ENCODE measurements at regions not wholly inside any gene's neighbourhood (a gene's known extent, or its start where the extent isn't known, plus 50 kb on each side); places are given as distances from the start of the nearest gene placed in this dataset.

DNA sequence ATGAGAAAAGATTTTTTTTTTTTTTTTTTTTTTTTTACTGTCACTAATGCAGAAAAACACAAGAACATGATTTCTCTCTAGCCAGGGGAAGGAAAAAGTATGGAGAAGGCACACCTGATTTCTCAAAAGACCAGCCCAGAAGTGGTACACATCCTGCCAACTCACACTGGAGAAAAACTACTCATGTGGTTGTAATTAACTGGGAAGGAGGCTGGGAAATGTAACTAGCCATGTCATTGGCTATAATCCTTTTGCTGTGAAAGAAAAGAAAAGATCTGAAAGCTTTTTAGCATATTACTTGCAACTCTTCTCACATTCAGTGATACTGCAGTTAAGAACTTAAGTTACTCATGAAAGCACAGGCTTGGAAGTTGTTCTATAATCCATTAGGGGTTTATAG lies 195.9 kb upstream of the PMFBP1 start:
- ATAC-seq (no peak), DNase-seq (no peak)
- Mint-ChIP-seq H3K27ac (no peak overlapping the region), H3K9me3 (peaks cover 0 to 17% (median 5%) of the 10 kb centered on the region in 9 donors), H3K27me3 (no peaks in the 10 kb centered on the region), H3K4me3 (no peak overlapping the region), H3K36me3 (peaks cover 0 to 11% (median 9%) of the 10 kb centered on the region in 3 donors), H3K4me1 (no peaks in the 10 kb centered on the region)
- POLR2A ChIA-PET = no interaction called here

DNA sequence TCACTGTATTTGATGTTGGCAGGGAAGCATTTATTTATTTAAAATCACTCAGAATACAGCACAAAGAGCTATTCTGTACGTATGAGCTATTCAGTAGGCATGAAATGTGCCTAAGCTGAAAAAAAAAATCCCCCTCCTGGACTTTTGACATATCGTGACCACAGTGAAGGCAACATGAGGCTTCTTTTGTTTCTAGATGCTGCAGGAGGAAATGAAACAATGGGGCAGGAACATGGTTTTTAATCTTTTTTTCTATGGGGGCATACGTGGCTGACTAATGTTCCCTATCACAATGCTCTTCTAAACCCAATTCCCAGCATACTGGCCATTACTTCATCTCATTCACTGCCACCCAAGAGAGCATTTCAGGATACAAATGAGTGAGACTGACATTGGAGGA lies 191.0 kb upstream of the PMFBP1 start:
- peaks cover 0 to 8% (median 6%) of the 10 kb centered on the region in 3 donors for H3K36me3 Mint-ChIP-seq

DNA sequence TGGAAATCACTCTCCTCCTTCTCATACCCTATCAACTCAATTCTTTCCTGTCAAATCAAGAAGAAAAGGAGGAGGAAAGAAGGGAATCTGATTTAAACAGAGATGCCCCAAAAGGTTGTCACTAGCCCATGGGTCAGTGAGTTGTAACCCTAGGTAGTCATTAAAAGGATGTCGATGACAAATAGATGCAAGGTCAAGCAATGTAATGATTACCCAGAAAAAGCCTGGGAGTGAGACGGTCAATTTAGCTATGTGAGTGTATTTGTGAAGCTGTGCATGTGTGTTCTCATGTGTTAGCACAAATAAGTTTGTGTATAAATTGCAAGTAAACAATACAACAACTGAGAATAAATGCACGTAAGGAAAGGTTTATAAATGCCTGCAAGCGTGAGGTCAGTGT lies 190.5 kb upstream of the PMFBP1 start:
- H3K4me3 Mint-ChIP-seq = no peak overlapping the region

More for the DNA sequence above, 191.0 kb upstream of the PMFBP1 start:
- Mint-ChIP-seq H3K4me3 (no peak overlapping the region), H3K27ac (no peak overlapping the region), H3K9me3 (peaks cover 0 to 13% (median 5%) of the 10 kb centered on the region in 9 donors), H3K27me3 (no peaks in the 10 kb centered on the region), H3K4me1 (no peaks in the 10 kb centered on the region)
- ATAC-seq (no peak), DNase-seq (no peak)
- POLR2A ChIA-PET = no interaction called here

DNA sequence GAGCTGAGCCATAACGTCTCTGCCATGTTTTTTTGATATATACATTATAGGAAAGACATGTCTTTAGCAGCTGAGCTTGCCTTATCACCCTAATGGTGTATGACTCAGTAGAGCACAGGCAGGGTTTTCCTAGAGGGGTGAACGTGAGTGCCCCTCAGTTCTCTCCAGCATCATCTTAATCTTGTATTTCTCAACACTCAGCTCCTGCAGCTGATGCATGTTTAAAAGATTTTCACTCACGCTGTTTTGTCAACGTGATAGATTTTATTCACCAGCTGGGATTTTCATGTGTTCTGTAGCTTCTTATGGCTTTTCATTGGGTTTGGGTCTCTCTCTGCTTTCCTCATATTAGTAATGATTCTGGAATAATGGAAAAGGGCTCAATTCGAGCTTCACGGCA lies 186.0 kb upstream of the PMFBP1 start:
- no peak for DNase-seq
- Mint-ChIP-seq H3K4me1 (no peaks in the 10 kb centered on the region), H3K27ac (no peak overlapping the region), H3K27me3 (no peaks in the 10 kb centered on the region), H3K4me3 (no peak overlapping the region), H3K9me3 (peaks cover 0 to 3% (median 0%) of the 10 kb centered on the region in 9 donors), H3K36me3 (no peaks in the 10 kb centered on the region)
- no peak for ATAC-seq
- POLR2A ChIA-PET = no interaction called here

More for the DNA sequence above, 190.5 kb upstream of the PMFBP1 start:
- H3K27me3 Mint-ChIP-seq = no peaks in the 10 kb centered on the region
- DNase-seq = no peak
- no peaks in the 10 kb centered on the region for H3K4me1 Mint-ChIP-seq
- ATAC-seq = no peak
- POLR2A ChIA-PET = no interaction called here
- H3K36me3 Mint-ChIP-seq = peaks cover 0 to 7% (median 3%) of the 10 kb centered on the region in 3 donors
- H3K9me3 Mint-ChIP-seq = peaks cover 0 to 9% (median 4%) of the 10 kb centered on the region in 9 donors
- H3K27ac Mint-ChIP-seq = no peak overlapping the region

DNA sequence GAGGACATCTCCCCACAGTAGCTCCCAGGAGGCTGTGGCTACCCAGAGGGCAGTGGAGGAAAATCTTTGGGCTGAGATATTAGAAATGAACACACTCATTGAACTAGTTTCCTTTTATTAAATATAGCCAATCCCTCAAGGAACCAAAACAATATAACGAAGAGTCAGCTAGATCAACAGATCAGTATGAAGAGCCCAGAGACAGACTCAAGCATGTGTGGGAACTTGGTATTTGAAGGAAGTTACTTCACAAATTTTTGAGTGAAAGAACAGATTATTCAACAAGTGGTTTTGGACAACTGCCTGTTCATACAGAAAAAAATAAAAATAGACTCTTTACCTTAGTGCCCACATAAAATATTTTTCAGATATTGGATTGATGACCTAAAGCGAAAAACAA lies 183.6 kb upstream of the PMFBP1 start:
- H3K4me3 Mint-ChIP-seq = no peak overlapping the region

DNA sequence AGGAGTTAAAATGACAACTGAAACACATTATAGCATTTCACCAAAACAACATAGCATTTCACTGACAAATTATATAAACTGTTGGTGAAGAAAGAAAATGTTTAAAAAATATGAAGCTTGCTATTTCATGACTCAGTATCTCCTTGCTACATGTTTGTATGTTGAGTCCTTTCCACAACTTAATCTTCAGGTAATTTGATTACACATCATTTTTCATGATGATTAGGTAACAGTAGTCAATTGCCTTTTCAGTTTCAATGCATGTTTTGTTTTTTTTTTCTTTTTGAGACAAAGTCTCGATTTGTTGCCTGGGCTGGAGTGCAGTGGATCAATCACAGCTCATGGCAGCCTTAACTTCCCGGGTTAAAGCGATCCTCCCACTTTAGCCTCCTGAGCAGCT lies 177.8 kb upstream of the PMFBP1 start:
- DNase-seq (no peak), ATAC-seq (no peak)
- no peaks in the 10 kb centered on the region for H3K27me3 Mint-ChIP-seq
- peaks cover 0 to 3% (median 0%) of the 10 kb centered on the region in 9 donors for H3K9me3 Mint-ChIP-seq
- no peak overlapping the region for H3K27ac Mint-ChIP-seq
- H3K4me1 Mint-ChIP-seq = no peaks in the 10 kb centered on the region
- no peak overlapping the region for H3K4me3 Mint-ChIP-seq
- no peaks in the 10 kb centered on the region for H3K36me3 Mint-ChIP-seq
- POLR2A ChIA-PET = no interaction called here

More for the DNA sequence above, 183.6 kb upstream of the PMFBP1 start:
- H3K9me3 Mint-ChIP-seq = peaks cover 0 to 3% (median 0%) of the 10 kb centered on the region in 9 donors
- no peaks in the 10 kb centered on the region for H3K36me3 Mint-ChIP-seq
- no peak for ATAC-seq
- no peaks in the 10 kb centered on the region for H3K27me3 Mint-ChIP-seq
- no peaks in the 10 kb centered on the region for H3K4me1 Mint-ChIP-seq
- H3K27ac Mint-ChIP-seq = no peak overlapping the region
- POLR2A ChIA-PET = no interaction called here
- DNase-seq = no peak

DNA sequence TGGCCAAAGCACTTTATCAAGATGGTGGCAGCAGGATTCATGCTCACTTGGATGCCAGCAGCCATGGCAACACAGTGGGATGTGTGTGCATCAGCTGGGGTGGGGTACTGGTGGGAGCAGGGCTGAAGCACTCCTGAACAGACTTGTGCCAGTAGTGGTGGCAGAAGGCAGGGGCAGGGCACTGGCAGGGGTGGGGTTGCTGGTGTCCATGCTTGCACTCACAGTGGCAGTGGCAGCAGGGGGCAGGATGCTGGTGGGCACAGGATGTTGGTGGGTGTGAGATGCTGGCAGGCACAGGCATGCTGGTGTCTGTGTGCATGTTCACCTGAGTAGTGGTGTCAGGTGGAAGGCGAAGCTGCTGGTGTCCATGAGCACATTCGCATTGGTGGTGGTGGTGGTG lies 161.0 kb upstream of the PMFBP1 start:
- peaks cover 2 to 26% (median 15%) of the 10 kb centered on the region in 3 donors for H3K36me3 Mint-ChIP-seq
- DNase-seq (no peak), ATAC-seq (no peak)
- H3K4me3 Mint-ChIP-seq = no peak overlapping the region
- H3K27me3 Mint-ChIP-seq = no peaks in the 10 kb centered on the region
- no peaks in the 10 kb centered on the region for H3K4me1 Mint-ChIP-seq
- H3K27ac Mint-ChIP-seq = no peak overlapping the region
- H3K9me3 Mint-ChIP-seq = peaks cover 8 to 78% (median 33%) of the 10 kb centered on the region in 9 donors
- POLR2A ChIA-PET = no interaction called here

DNA sequence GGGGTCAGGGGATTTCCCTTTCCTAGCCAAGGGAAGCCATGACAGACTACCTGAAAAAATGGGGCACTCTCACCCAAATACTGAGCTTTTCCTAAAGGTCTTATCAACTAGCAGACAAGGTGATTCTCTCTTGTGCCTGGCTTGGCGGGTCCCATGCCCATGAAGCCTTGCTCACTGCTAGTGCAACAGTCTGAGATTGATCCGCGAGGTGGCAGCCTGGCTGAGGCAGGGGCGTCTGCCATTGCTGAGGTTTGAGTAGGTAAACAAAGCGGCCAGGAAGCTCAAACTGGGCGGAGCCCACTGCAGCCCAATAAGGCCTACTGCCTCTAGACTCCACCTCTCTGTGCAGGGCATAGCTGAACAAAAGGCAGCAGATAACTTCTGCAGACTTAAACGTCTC lies 152.6 kb upstream of the PMFBP1 start:
- Mint-ChIP-seq H3K36me3 (peaks cover 13 to 54% (median 49%) of the 10 kb centered on the region in 3 donors), H3K9me3 (peaks cover 0 to 85% (median 46%) of the 10 kb centered on the region in 9 donors), H3K27ac (no peak overlapping the region), H3K27me3 (peaks cover 0 to 2% (median 0%) of the 10 kb centered on the region in 5 donors), H3K4me3 (no peak overlapping the region), H3K4me1 (no peaks in the 10 kb centered on the region)
- ATAC-seq (no peak), DNase-seq (no peak)
- POLR2A ChIA-PET = no interaction called here

DNA sequence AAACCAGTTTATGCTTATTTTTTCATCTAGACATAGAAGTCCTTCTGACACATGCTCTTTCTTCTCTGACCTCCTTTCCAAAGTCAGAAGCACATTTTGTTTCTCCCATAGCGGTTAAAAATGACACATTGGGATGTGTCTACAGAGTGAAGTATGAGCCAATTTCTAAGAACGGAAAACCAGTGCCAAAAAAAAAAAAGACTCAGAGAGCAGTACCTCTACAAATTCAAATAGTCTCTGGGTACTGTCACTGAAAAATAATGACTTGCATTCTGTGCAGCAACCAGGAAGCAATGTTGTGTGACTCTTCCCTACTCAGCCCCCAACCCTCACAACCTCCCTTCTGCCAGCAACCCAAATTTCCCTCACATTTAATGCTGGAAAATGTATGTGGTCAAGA lies 145.5 kb upstream of the PMFBP1 start:
- no peak for ATAC-seq

DNA sequence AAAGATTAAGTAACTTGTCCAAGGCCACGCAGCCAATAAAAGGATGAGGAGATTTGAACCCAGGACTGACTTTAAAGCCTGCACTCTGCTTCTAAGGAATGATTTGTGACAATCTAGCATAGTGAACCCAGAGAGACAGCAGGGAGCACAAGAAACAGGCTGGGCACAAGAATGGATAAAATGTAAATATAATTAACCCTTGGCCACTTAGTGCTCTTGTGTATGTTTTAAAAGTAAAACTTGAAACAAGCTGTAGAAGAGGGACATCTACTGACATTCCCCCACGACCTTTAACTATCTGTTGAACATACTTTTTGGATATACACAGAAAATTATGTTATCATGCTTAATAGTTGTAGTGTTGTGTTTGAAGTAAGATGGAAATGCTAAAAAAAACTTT lies 141.9 kb upstream of the PMFBP1 start:
- POLR2A ChIA-PET = no interaction called here
- no peak for ATAC-seq
- Mint-ChIP-seq H3K27ac (no peak overlapping the region), H3K36me3 (peaks cover 2 to 15% (median 2%) of the 10 kb centered on the region in 3 donors), H3K27me3 (peaks cover 0 to 3% (median 0%) of the 10 kb centered on the region in 5 donors), H3K9me3 (peaks cover 2 to 27% (median 9%) of the 10 kb centered on the region in 9 donors), H3K4me1 (no peaks in the 10 kb centered on the region), H3K4me3 (no peak overlapping the region)
- no peak for DNase-seq

More for the DNA sequence above, 145.5 kb upstream of the PMFBP1 start:
- Mint-ChIP-seq H3K27ac (no peak overlapping the region), H3K27me3 (peaks cover 0 to 7% (median 1%) of the 10 kb centered on the region in 5 donors), H3K4me3 (no peak overlapping the region), H3K4me1 (no peaks in the 10 kb centered on the region), H3K9me3 (peaks cover 0 to 40% (median 20%) of the 10 kb centered on the region in 9 donors), H3K36me3 (peaks cover 8 to 32% (median 25%) of the 10 kb centered on the region in 3 donors)
- POLR2A ChIA-PET = no interaction called here
- no peak for DNase-seq

DNA sequence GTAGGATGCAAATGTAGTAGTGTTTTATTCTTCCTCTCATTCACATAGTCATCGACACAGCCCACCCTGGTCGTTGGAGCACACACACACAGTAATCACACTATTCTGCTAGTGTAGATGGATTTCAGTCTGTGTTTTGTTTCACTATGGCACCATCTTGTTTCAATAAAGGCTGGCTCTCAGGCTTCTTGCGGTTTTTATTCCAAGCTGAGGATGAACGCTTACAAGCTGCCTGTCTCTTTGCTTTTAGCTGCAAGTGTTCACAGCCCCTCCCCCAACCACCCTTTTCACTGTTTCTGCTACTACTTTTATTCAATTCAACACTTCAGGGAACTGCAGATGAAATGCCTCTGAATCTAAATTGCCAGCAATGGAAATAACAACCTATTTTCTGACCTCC lies 140.9 kb upstream of the PMFBP1 start:
- peaks cover 0 to 1% (median 0%) of the 10 kb centered on the region in 5 donors for H3K27me3 Mint-ChIP-seq
- peaks cover 0 to 20% (median 2%) of the 10 kb centered on the region in 3 donors for H3K36me3 Mint-ChIP-seq
- ATAC-seq (no peak), DNase-seq (no peak)
- H3K9me3 Mint-ChIP-seq = peaks cover 2 to 34% (median 10%) of the 10 kb centered on the region in 9 donors
- POLR2A ChIA-PET = no interaction called here
- H3K27ac Mint-ChIP-seq = no peak overlapping the region
- H3K4me3 Mint-ChIP-seq = no peak overlapping the region
- no peaks in the 10 kb centered on the region for H3K4me1 Mint-ChIP-seq

DNA sequence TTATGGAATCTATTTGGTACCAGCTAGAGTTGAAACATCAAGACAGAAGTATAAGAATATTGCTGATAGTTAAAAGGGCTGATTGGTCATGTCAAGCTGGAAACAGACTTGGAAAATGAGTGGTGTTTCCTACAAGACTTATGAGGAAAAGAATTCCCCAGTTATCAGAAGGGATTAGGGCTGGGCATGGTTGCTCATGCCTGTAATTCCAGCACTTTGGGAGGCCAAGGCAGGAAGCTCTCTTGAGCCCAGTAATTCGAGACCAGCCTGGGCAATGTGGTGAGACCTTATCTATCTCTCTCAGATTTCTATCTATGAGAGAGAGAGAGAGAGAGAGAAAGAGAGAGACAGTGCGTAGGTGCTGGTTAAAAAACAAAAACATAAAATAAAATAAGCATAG lies 139.5 kb upstream of the PMFBP1 start:
- Mint-ChIP-seq H3K9me3 (peaks cover 3 to 39% (median 14%) of the 10 kb centered on the region in 9 donors), H3K4me3 (no peak overlapping the region), H3K36me3 (peaks cover 0 to 32% (median 8%) of the 10 kb centered on the region in 3 donors), H3K27me3 (peaks cover 0 to 1% (median 0%) of the 10 kb centered on the region in 5 donors), H3K4me1 (no peaks in the 10 kb centered on the region), H3K27ac (no peak overlapping the region)
- ATAC-seq (no peak), DNase-seq (no peak)
- POLR2A ChIA-PET = no interaction called here

DNA sequence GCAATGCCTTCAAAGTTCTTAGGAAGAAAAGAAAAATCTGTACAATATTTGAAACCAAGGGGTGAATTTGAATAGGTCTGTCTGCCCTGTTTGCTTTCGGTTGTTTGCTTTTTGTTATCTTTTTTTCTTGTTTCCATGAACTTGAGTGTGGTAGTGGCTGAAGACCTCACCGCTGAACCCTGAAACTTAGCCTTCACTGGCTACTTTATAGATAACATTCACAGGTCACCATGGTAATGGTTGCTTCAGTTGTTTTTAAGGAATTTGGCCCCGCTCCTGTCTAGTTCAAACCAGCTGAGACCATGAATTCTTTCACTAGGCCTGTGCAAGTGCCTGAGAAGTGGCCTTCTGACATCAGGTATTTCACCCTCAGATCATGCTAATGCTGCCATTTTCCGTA lies 137.0 kb upstream of the PMFBP1 start:
- ATAC-seq = no peak
- DNase-seq = no peak
- Mint-ChIP-seq H3K36me3 (peaks cover 0 to 42% (median 12%) of the 10 kb centered on the region in 3 donors), H3K4me1 (no peaks in the 10 kb centered on the region), H3K4me3 (no peak overlapping the region), H3K27me3 (no peaks in the 10 kb centered on the region), H3K9me3 (peaks cover 2 to 54% (median 22%) of the 10 kb centered on the region in 9 donors), H3K27ac (no peak overlapping the region)
- POLR2A ChIA-PET = no interaction called here

DNA sequence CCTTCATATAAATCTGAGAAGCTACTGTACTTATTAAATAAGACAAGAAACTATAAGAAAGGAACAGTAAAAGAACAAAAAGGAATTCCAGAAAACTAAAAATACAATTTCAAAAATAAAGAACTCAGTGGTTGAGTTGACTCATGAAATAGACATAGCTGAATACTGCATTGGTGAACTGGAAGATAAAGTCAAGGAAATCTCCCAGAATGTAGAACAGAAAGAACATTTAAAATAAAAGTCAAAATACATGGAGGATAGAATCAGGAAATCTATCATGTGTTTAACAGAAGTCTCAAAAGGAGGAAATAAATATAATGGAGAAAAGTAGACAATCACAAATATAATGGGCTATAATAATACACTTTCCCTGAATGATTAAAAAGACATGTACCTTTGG lies 136.4 kb upstream of the PMFBP1 start:
- no peaks in the 10 kb centered on the region for H3K4me1 Mint-ChIP-seq
- H3K9me3 Mint-ChIP-seq = peaks cover 2 to 54% (median 22%) of the 10 kb centered on the region in 9 donors
- ATAC-seq = no peak
- no peak for DNase-seq
- H3K4me3 Mint-ChIP-seq = no peak overlapping the region
- no peaks in the 10 kb centered on the region for H3K27me3 Mint-ChIP-seq
- POLR2A ChIA-PET = no interaction called here
- peaks cover 0 to 45% (median 12%) of the 10 kb centered on the region in 3 donors for H3K36me3 Mint-ChIP-seq
- no peak overlapping the region for H3K27ac Mint-ChIP-seq
